ENCODE measurements at regions not wholly inside any gene's neighbourhood (a gene's known extent, or its start where the extent isn't known, plus 50 kb on each side); places are given as distances from the start of the nearest gene placed in this dataset.
"Not testable (repeated sequence)": the region's sequence is repeated elsewhere in the genome, so short reads cannot be mapped to it uniquely, and the experiment has no call there.

DNA sequence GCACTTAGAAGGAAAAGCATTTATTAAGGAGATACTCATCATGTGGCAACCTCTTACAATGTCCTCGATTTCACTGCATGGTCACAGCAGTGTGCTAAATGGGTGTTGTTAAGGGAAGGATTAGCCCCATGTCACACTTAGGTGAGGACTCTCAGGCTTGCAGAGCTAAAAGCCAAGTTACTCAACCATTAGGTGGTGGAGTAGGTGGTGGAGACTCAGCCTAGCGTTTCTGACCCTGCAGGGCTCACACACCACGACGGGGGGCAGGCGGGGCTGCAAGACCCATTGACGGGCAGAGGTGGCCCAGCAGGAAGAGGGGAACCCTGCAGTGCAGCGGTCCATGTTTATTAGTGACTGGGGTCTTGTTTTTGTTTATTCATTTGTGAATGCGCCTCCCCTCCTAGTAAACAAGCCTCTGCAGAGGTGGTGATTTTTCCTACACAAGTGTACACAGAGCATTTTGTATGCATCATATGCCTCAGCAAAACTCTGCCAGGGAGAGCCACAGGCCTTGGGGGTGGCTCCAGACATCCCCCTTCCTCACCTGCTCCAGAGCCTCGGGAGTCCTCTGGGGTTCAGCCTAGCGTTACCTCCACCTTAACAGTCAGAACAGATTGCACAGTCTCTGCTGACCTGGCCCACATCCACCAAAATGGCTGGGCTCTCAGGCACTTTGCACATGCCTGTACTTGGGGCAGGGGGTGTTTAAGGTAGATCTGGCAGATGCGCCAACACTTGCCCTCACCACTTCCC is 216.7 kb downstream of the C16orf95 start:
- no peak for DNase-seq (ENCODE audit: low spot score)

DNA sequence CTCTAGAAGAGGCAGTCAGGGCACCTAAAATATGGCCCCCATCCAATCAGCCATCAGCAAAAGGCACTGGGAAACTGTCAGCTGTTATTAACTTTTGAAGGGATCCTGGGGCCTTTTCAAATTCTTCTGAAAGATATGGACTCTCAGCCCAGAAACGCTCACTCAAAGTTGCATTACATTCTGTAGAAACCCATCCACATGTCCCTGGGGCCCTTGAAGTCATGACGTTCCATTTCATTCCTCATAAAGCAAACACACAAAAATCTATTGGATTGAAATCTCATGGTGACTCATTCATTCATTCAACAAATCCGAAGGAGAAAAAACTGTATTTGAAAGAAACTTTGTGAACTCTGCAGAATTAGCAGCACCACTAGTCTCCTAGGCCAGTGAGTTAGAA is 215.3 kb downstream of the C16orf95 start:
- no peak for DNase-seq (ENCODE audit: low spot score)

DNA sequence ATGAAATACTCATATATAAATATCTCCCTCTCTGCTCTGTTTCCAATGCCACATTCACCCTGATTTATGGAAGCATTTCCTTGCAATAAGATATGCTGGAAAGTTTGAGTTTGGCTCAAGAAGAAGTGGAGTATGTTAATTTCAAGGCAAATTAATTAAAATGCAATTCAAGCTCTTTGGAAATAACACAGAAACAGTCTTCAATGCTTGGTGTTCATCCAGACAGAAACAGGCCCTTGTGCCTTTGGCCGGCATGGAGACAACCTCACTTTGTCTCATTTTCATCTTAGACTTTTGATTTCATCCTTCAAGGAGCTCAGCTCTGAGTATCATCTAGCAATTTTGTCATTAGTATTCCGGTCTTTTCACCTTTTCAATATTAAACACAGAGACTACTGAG is 210.0 kb downstream of the C16orf95 start:
- no peak for DNase-seq (ENCODE audit: low spot score)

DNA sequence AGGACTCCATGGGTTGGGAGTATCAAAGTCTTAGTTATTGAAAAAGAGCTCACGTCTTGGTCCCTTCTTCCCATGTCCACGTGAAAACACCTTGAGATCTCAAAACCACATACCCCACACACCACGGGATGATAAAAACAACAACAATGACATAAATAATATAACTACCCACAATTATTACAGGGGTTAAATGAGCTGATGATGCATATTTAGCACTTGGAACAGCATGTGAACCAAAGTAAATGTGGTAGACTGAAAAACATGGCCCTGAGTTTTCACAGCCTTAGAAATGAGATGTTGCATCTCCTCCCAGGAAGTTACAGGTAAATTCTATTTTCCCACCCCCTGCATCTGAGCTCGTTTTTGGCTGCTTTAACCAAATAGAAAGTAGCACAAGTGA is 208.9 kb downstream of the C16orf95 start:
- no peak for DNase-seq (ENCODE audit: low spot score)

DNA sequence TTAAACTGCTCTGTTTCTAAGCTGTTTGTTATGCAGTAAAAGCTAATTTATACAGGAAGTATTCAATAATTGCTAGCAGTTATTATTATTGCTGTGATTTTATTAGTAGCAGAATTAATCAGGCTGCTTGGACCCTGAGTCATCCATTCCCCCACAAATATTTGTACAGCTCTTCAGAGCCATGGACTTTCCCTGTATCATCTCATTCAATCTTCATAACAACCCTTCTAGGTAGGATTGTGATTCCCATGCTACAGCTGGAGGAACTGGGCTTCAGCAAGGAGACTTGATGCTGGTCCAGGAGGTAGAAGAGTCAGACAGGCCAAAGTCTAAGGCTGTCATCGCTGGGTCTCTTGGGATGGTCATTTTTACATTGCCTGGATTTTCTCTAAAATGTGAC is 208.3 kb downstream of the C16orf95 start:
- DNase-seq (ENCODE audit: low spot score), result no peak

DNA sequence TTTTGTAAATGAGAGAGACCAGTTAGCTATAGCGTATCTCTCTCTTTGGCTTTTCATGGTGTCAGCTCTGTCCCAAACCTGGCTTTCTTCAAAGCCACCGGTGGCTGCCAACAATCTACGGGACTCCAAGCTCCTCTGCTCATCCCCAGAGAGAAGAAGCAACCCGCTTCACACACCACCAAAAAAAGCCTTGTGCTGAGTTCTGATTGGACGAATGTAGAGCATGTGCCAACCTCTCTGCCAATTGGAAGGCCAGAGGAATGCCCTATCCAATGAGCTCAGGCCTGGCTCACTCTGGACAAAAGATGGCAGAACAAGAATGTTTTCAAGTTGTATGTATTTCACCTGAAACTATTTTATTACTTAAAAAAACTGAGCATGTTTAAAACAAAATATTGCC is 202.4 kb downstream of the C16orf95 start:
- DNase-seq (ENCODE audit: low spot score), result no peak

DNA sequence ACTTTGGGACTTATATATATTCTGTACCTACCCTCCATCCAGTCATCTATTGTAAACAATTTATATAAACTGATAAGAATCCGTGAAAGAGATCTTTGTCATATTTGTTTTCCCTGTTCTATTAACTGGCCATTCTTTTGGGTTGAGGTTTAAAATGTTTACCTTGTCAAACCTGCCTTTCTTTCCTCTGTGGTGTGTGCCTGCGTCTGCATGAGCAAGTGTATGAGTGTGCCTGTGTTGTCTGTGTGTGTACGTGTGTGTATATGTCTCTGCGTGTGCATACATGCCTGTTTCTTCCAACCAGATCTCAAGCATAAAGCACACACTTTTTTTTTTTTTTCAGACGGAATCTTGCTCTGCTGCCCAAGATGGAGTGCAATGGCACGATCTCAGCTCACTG is 201.5 kb downstream of the C16orf95 start:
- DNase-seq (ENCODE audit: low spot score), result no peak

DNA sequence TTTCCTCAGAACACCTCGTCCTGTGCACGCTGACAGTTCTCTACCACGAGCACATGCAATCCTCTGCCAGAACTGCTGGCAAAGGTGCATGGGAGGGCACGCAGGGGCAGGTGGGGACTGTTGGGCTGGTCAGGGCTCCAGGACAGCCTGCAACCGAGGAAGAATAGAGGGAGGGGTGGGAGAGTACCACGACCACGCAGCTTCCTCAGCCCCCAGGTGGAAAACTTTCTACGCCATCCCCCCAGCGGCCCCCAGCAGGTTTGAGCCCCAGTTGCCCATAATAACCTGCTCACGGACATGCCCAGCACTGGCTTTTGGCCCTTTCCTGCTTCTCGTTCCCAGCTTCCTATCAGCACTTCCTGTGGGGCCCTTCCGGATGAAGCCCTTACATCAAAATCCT is 199.3 kb downstream of the C16orf95 start:
- DNase-seq (ENCODE audit: low spot score), result no peak

DNA sequence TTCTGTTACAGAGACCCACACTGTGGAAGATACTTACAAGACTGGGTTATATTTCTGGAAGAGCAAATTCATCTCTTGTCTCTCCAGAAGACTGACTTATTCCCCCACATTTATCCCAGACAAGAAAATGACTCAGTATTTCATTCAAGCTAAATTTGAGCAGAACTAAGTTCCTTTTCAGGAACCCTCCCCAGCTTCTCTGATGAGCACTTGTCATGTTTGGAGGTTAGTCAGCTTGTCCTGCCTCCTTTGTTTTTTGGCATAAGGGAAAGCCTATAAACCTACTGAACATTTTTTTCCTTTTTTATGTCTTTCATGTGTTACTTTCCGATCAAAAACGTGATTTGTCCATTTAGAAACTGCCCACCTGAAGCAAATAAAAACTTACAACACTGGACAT is 198.0 kb downstream of the C16orf95 start:
- no peak for DNase-seq (ENCODE audit: low spot score)

DNA sequence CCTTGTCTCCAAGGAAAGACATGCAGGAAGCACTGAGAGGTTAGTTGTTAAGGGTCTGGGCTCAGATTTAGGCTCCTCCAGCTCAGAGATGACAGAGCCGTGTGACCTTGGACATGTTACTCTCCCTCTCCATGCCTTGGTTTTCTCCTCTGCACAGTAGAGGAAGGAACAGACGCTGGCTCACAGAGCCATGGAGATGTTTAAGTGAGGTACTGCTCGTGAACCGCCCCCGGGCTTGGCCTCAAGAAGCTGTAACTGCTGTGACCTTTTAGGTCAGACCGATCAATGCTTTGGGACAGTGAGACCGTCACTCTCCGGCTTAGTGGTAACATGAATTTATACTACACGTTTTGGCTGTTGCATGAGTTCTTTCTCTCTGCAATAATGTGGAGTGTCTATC is 197.4 kb downstream of the C16orf95 start:
- no peak for DNase-seq (ENCODE audit: low spot score)

DNA sequence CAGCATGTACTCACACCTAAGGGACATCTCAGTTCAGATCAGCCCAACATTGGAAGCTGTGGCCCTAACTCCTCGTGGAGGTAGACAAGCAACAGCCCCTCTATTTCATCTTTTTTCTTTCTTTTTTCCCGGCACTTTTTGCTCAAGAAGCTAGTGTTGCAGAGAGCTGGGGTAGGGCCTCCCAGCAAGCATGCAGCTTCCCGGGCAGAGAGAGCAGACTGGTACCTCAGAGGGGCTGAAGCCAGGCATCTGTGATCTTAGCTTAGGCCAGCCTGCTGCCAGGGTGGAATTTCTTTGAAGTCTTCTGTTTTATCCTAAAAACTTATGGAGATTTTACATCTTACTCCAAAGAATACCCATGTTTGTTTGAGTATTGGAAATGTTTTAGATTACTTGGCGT is 195.4 kb downstream of the C16orf95 start:
- no peak for DNase-seq (ENCODE audit: low spot score)

DNA sequence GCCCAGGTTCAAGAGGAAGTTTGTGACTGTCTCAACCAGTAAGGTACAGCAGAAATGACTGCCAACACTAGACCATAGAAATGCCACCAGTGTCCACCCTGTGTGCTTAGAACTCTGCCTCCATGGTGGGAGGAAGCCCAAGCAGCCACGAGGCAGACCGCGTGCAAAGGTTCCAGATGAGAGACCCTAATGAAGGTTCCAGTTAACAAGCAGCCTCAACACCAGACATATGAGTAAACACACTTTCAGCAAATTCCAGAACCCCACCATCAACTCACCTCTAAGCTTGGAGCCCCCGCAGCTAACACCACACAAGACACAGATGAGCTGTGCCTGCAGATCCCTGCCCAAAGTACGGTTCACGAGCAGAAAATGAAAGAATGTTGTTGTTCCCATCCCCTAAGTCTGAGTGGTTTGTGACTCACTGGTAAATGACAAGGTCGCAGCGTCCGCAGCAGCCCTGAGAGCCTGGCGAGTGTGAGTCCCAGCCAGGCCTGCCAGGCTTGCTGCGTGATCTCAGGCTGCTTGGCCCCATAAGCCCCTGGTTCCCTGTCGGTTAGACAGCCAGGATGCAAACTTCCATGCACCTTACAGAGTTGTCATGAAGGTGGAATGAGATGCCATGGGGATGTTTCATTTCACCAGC is 193.7 kb downstream of the C16orf95 start:
- no peak for DNase-seq (ENCODE audit: low spot score)

DNA sequence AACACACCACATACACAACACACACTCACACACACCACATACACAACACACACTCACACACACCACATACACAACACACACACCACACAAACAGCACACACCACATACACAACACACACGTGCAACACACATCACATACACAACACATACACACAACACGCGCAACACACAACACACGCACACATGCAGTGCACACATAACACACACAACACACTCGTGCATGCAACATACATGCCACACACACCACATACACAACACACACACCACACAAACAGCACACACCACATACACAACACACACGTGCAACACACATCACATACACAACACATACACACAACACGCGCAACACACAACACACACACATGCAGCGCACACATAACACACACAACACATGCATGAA is 192.8 kb downstream of the C16orf95 start:
- DNase-seq (ENCODE audit: low spot score), result not testable (repeated sequence)

DNA sequence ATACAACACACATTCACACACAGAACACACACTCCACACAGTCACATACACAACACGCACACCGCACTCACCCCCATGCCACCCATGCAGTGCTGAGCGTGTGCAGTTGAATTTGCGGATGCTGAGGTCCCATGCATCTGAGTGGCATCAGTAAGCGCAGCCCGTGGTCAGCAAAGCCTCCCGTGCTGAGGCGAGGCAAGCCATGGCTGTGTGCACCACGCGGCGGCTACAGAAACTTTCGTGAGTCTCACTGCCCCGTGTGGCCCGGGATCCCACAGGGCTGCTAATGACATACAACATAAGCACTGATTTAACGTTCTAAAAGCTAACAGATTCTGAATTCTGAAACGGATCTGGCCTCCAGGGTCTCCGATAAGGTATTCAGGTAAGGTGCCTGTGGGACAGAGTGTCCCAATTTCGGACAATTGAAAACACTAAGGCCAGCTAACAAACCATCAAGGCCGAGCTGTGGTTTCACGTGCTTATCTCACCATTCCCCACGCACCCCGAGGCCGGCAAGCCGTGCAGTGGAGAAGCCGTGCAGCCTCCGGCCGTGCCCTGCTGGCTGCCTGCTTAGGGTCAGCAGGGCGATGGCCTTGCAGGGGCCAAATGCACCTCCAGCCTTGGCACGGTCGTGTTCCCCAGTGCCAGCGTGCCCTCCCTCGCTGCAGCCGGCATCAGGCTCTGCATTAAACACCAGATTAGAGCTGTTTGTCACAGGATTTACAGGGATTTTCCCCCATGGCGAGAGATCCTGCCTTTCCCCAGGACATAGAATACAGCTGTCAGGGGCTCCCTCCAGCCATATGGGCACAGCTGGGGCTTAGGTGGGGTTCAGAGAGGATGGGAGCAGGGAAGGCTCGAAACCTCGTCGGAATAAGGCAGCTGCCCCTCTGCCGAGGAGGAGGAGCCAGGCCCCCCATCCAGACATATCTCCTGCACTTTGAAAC is 191.7 kb downstream of the C16orf95 start:
- no peak for DNase-seq (ENCODE audit: low spot score)

DNA sequence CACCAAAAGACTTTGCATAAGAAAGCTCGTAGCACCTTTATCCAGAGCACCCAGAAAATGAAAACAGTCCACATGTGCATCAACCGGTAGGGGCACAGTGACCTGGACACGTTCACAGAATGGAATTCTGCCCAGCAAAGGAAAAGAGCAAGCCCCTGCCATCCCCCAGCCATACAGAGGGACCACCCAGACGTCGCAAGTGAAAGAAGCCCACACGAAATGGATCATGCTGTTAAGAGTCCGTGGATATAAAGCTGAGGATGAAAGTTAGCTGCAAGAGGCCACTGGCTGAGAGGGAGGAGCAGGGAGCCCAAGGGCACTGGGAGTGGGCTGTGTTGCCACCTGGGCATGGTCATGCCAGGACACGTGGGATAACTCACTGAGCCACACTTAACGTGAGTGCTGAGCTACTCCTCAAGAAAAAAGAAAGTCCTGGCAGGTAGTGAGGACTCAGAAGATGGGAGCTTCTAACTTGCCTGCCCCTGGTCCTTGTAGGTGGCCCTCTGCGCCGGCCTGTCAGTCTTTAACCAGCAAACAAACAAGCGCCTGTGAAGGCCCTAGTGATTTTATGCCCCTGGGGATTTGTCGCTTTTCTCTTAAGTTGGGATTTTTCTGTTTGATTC is 190.7 kb downstream of the C16orf95 start:
- DNase-seq (ENCODE audit: low spot score), result no peak

DNA sequence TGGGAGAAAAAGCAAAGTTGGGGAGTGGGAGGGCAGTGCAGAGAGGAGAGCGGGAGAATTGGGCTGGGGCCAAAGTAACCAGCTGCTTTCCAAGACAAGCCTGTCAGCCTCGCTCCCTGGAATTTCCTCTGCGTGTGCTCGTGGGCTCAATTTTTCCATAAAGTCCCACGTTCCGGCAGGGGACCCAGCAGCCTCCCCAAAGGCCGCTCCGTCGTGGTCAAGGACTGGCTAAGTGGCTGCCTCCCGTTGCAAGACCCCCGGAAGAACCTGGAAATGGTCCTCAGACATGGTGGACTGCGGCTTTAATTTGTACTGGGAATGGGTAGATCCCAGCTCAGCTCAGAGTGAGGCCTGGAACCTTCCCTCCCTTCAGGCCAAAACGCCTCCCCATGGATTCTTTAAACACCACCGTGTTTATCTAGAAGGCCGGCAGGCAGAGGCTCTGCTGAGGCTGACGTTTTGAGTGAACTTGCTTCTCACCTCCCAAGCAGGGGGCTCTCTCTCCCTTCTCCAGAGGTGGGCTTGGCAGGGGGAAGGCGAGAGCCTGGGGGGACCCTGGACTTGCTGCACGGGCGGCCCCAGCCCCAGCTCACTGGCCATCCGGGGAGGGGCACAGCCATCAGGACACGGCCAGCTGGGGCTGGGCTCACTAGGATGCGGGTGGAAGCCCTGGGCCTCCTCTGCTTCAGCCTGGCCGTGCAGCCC is 190.0 kb downstream of the C16orf95 start:
- DNase-seq (ENCODE audit: low spot score), result no peak

DNA sequence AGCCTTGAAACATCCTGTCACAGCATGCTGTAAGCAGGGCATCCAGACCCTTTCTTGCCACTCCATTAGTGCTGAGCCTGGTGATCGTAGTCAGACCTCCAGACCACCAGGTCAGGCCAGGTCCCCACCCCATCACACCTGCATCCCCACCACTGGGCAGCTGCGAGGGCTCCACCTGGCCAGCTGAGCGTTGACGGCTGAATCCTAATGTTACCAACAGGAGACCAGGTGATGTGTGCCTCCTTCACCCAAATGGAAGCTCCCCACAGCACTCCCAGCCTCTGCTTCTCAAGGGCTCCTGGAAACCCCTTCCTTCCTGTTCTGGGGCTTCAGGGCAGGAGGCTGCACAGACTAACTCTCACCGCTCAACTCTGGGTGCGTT is 189.4 kb downstream of the C16orf95 start:
- DNase-seq (ENCODE audit: low spot score), result no peak

DNA sequence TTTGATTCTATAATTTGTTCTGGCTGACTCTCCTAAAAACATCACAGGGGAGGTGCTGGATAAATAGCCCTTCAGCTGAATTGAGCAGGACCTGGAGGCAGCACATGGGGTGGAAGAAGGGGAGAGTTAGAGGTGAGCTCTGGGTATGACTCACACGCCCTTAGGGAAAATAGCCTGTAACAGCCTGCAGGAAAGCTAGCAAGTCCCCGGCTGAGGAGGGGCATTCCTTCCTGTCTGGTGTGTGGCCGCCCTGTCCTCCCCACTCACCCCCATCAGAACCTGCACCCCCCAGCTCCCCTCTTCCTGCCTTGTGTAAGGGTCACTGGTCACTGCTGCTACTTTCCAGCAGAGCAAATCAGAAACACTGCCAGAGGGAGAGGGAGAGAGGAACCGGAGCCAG is 187.4 kb downstream of the C16orf95 start:
- DNase-seq (ENCODE audit: low spot score), result no peak

DNA sequence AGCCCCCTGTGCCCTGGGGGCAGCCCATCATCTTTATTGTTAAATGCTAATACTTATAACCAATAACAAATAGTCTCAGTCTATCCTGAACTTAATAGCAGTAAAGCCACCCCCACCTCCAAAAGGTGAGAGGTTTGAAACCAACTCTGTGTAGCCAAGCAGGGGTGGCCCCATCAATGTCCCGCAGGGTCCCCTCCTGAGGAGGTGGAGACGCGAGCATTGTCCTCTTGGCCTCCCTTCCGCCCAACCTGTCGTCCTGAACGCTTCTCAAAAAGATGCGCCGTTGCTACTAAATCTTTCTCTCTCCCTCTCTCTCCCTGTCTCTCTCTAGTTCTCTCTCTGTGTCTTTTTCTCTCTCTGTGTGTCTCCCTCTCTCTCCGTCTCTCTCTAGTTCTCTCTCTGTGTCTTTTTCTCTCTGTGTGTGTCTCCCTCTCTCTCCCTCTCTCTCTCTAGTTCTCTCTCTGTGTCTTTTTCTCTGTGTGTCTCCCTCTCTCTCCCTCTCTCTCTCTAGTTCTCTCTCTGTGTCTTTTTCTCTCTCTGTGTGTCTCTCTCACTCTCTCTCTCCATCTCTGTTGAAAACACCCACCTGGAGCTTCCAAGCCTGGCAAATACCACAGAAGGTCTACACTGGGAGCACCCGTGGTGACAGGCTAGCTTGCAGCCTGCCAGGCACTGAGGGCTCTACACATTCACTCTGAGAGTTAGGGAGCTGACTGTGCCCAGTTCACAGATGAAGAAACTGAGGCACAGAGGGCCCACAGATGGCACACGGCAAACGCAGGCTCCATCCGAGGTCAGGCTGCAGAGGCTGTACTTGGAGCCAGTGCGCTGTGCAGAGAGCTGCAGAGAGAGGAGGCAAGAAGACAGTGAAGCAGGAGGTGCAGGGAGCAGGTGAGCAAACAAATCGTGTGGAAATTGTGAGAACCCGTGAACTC is 185.9 kb downstream of the C16orf95 start:
- DNase-seq (ENCODE audit: low spot score), result no peak

DNA sequence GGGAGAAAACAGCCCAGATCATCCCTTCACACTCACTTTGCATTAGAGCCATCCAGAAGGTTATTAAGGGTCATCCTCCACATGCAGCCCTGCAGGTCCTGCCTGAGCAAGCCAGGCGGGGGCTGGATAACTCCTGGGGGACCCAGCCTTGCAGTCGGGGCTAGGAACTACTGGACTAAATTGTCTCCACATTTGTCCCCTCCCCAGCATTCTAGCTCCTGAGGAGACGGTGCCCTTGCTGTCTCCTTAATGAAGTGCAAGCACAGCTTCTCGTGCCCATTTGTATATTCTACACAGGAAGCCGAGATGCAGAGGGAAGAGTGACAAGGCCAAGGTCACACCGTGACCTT is 185.2 kb downstream of the C16orf95 start:
- DNase-seq (ENCODE audit: low spot score), result no peak
